IPS DF 19.7 (cell line): ENCODE measurements at regions not wholly inside any gene's neighbourhood (a gene's known extent, or its start where the extent isn't known, plus 50 kb on each side); places are given as distances from the start of the nearest gene placed in this dataset.

ENCODE experiments used
- DNase-seq: peaks from one replicate; pipeline ENCODE4 v3.0.0-alpha.2; 2013; ENCODE audit warnings: low read depth, low spot score

- DNase-seq = no peak
Observed at GRCh38 chr2:163459986-163460385, 275.8 kb downstream of the FIGN start.

GRCh38 chr2:163456953-163457743 is 278.7 kb downstream of the FIGN start:
- DNase-seq = no peak

GRCh38 chr2:163455815-163456214 is 280.0 kb downstream of the FIGN start:
- DNase-seq = no peak

GRCh38 chr2:163453920-163454319 is 281.9 kb downstream of the FIGN start:
- no peak for DNase-seq

- no peak for DNase-seq
Observed at GRCh38 chr2:163441603-163442002, 294.2 kb downstream of the FIGN start.

- no peak for DNase-seq
Observed at GRCh38 chr2:163436963-163437362, 298.8 kb downstream of the FIGN start.

- DNase-seq = no peak
Observed at GRCh38 chr2:163428187-163428586, 307.6 kb downstream of the FIGN start.

- no peak for DNase-seq
Observed at GRCh38 chr2:163420604-163421003, 315.2 kb downstream of the FIGN start.

- DNase-seq = no peak
Observed at GRCh38 chr2:163419000-163419830, 316.6 kb downstream of the FIGN start.

GRCh38 chr2:163417596-163418337 is 318.0 kb downstream of the FIGN start:
- no peak for DNase-seq

GRCh38 chr2:163414121-163414520 is 321.7 kb downstream of the FIGN start:
- no peak for DNase-seq

GRCh38 chr2:163407296-163407695 is 328.5 kb downstream of the FIGN start:
- no peak for DNase-seq

GRCh38 chr2:163405298-163405697 is 330.5 kb downstream of the FIGN start:
- DNase-seq = no peak

GRCh38 chr2:163401481-163401880 is 334.3 kb downstream of the FIGN start:
- DNase-seq = no peak

GRCh38 chr2:163397451-163397850 is 338.4 kb downstream of the FIGN start:
- DNase-seq = no peak

GRCh38 chr2:163395602-163396001 is 340.2 kb downstream of the FIGN start:
- no peak for DNase-seq

- no peak for DNase-seq
Observed at GRCh38 chr2:163389838-163390237, 346.0 kb downstream of the FIGN start.

GRCh38 chr2:163375472-163375871 is 360.3 kb downstream of the FIGN start:
- no peak for DNase-seq

- no peak for DNase-seq
Observed at GRCh38 chr2:163375070-163375469, 360.7 kb downstream of the FIGN start.

GRCh38 chr2:163374282-163374681 is 361.5 kb downstream of the FIGN start:
- no peak for DNase-seq

GRCh38 chr2:163373496-163373895 is 362.3 kb downstream of the FIGN start:
- no peak for DNase-seq
